MCF 10A (cell line): ENCODE measurements at regions not wholly inside any gene's neighbourhood (a gene's known extent, or its start where the extent isn't known, plus 50 kb on each side); places are given as distances from the start of the nearest gene placed in this dataset.

ENCODE experiments used
- BruUV-seq: library from RNA; stranded (reverse); fragments of 400-500 nt; replicated peaks from 2 replicates; lab custom pipeline; 2021; lab: Mats Ljungman, UMichigan
- CTCF ChIA-PET: fragments of 300-600 bp; sonication (Branson Sonifier 250); formaldehyde crosslinking; extraction: SDS; loops from one replicate; lab custom pipeline; 2021; ENCODE audit warnings: antibody characterized with exemption, inconsistent platforms; lab: Yijun Ruan, JAX
- POLR2A ChIA-PET: fragments of 300-600, 350-650 bp; sonication (Branson Sonifier 250); formaldehyde crosslinking; extraction: SDS; loops from one replicate; lab custom pipeline; 2020; ENCODE audit warnings: antibody characterized with exemption, inconsistent platforms; lab: Yijun Ruan, JAX
- DNase-seq: peaks from one replicate; pipeline ENCODE4 v3.0.0-alpha.2; 2018; ENCODE audit not compliant: unreplicated experiment
- H3K27ac Mint-ChIP-seq: one replicate; pipeline ENCODE4 v1.8.0; 2022; ENCODE audit warnings: mild to moderate bottlenecking, low read depth, mixed read lengths; ENCODE audit not compliant: unreplicated experiment
- H3K27me3 Mint-ChIP-seq: one replicate; pipeline ENCODE4 v1.8.0; 2022; ENCODE audit warnings: mixed read lengths; ENCODE audit not compliant: insufficient read depth, unreplicated experiment
- H3K36me3 Mint-ChIP-seq: one replicate; pipeline ENCODE4 v1.8.0; 2022; ENCODE audit warnings: mild to moderate bottlenecking, moderate library complexity, mixed read lengths; ENCODE audit not compliant: insufficient read depth, unreplicated experiment
- H3K4me1 Mint-ChIP-seq: one replicate; pipeline ENCODE4 v1.8.0; 2022; ENCODE audit warnings: mixed read lengths; ENCODE audit not compliant: insufficient read depth, unreplicated experiment
- H3K4me3 Mint-ChIP-seq: one replicate; pipeline ENCODE4 v1.8.0; 2022; ENCODE audit warnings: mild to moderate bottlenecking, moderate library complexity, mixed read lengths; ENCODE audit not compliant: unreplicated experiment
- H3K9me3 Mint-ChIP-seq: one replicate; pipeline ENCODE4 v1.8.0; 2022; ENCODE audit warnings: mixed read lengths; ENCODE audit not compliant: unreplicated experiment
- intact Hi-C: fragments of 100-400 bp; cut with micrococcal nuclease; formaldehyde crosslinking; loops from 2 replicates; pipeline ENCODE4 v1.14.1; 2022
- TF ChIP-seq, protein P1 (sequence below): fragments of 200-600 bp; IDR thresholded peaks from one replicate; pipeline ENCODE4 v1.8.0; 2022; ENCODE audit warnings: antibody characterized with exemption, mild to moderate bottlenecking; ENCODE audit not compliant: unreplicated experiment

DNA sequence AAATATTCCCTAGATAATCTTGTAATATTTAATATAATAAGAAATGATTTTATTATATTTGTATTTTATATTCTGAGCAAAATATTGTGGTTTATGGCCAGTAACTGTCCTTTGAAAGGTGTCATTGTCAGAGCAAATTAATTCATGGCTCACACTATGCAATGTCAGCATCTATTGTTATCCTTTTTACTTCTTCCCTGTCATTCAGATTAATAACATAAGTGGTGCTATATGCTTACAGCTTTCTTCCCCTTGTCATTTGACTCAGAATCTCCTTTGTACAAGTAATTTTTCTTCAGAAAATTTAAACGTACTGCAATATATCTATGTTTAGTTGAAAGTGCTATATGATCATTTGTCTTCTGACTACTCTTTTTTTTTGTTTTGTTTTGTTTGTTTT is 1738.2 kb upstream of the MIR17HG start:
- no peaks in the 10 kb centered on the region for H3K9me3 Mint-ChIP-seq
- TF ChIP-seq, protein P1, sequence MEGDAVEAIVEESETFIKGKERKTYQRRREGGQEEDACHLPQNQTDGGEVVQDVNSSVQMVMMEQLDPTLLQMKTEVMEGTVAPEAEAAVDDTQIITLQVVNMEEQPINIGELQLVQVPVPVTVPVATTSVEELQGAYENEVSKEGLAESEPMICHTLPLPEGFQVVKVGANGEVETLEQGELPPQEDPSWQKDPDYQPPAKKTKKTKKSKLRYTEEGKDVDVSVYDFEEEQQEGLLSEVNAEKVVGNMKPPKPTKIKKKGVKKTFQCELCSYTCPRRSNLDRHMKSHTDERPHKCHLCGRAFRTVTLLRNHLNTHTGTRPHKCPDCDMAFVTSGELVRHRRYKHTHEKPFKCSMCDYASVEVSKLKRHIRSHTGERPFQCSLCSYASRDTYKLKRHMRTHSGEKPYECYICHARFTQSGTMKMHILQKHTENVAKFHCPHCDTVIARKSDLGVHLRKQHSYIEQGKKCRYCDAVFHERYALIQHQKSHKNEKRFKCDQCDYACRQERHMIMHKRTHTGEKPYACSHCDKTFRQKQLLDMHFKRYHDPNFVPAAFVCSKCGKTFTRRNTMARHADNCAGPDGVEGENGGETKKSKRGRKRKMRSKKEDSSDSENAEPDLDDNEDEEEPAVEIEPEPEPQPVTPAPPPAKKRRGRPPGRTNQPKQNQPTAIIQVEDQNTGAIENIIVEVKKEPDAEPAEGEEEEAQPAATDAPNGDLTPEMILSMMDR = no peak
- intact Hi-C loops = no loop called here
- H3K27me3 Mint-ChIP-seq = no peaks in the 10 kb centered on the region
- H3K4me1 Mint-ChIP-seq = no peaks in the 10 kb centered on the region
- ChIA-PET CTCF (interaction anchor here (0.7 kb wide), 1 partner anchor 1369 kb away, joined by 4 read pairs; no protein-coding TSS in a partner anchor), POLR2A (no interaction called here)
- H3K4me3 Mint-ChIP-seq = no peak overlapping the region
- no peak for DNase-seq
- no peak overlapping the region for H3K27ac Mint-ChIP-seq
- no TSS peak for BruUV-seq
- no peaks in the 10 kb centered on the region for H3K36me3 Mint-ChIP-seq

DNA sequence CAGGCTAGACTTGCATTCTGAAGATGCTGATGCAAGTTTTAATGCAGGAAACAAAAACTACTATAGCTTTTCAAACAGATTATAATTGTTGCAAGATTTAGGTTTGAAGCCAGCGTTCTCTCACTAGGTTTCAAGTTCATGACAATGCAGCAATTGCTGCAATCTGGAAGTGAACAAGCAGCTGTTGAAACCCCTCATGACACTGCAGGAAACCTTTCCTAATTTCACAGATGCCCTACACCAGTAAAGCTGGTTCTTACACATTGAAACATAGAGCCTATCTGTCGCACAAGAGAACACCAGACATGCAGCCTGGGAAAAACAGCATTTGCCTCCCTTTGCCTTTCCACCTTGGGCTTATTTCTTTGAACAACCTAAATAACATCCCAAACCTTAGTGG is 1737.2 kb upstream of the MIR17HG start:
- BruUV-seq = no TSS peak
- Mint-ChIP-seq H3K4me3 (no peak overlapping the region), H3K9me3 (no peaks in the 10 kb centered on the region), H3K27me3 (no peaks in the 10 kb centered on the region), H3K27ac (no peak overlapping the region), H3K4me1 (no peaks in the 10 kb centered on the region), H3K36me3 (no peaks in the 10 kb centered on the region)
- ChIA-PET POLR2A (interaction anchor here (0.7 kb wide), 1 partner anchor 1083 kb away, joined by 3 read pairs; no protein-coding TSS in a partner anchor), CTCF (no interaction called here)
- TF ChIP-seq, protein P1 = no peak
- DNase-seq = no peak
- intact Hi-C loops = no loop called here

DNA sequence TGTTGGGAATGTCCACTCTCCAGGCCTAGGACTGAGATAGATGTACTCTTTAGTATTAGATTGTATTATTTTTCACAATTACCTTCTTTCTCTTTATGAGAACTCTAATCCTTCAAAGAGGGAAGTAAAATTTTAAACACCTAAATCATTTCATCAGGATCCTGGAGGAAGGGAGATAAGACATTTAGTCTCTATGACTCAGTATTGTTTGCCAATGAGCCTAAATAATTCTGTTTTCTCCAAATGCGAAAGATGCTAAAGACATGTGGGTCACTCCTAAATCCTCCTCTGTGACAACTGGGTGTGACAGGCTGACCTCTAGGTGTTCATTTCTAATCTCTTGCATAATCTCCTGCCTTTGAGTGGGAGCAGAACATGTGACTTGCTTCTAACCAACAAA is 1736.6 kb upstream of the MIR17HG start:
- TF ChIP-seq, protein P1 = no peak
- Mint-ChIP-seq H3K27me3 (no peaks in the 10 kb centered on the region), H3K27ac (no peak overlapping the region), H3K9me3 (no peaks in the 10 kb centered on the region), H3K4me1 (no peaks in the 10 kb centered on the region), H3K36me3 (no peaks in the 10 kb centered on the region), H3K4me3 (no peak overlapping the region)
- DNase-seq = no peak
- no TSS peak for BruUV-seq
- ChIA-PET POLR2A (no interaction called here), CTCF (no interaction called here)
- intact Hi-C loops = no loop called here

DNA sequence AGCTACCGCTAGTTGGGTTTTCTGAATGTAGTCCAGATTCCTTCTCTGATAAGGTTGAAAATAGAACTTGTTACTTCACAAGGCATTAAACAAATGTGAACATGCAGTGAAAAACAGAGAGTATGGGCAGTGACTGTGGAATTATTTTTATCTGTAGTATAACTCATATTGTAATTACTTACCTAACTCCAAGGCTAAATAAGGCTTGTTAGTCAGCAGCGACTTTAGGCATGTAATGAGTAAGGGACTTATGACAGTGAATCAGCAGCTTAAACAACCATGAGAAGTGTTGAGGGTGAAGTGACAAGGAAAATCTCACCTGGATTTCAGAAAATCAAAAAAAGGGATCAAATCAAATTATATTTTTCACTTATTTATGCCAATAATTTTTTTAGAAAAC is 1719.5 kb upstream of the MIR17HG start:
- Mint-ChIP-seq H3K36me3 (no peaks in the 10 kb centered on the region), H3K27me3 (no peaks in the 10 kb centered on the region), H3K4me1 (peaks cover 5% of the 10 kb centered on the region), H3K9me3 (no peaks in the 10 kb centered on the region), H3K27ac (no peak overlapping the region), H3K4me3 (no peak overlapping the region)
- CTCF ChIA-PET = interaction anchor here (0.7 kb wide), 1 partner anchor 603 kb away, joined by 4 read pairs; no protein-coding TSS in a partner anchor
- no TSS peak for BruUV-seq
- POLR2A ChIA-PET = interaction anchor here (0.7 kb wide), 1 partner anchor 51 kb away, joined by 3 read pairs; no protein-coding TSS in a partner anchor
- TF ChIP-seq, protein P1 = no peak
- peak; percentile 21 for DNase-seq
- intact Hi-C loops = no loop called here
